ENCODE measurements at regions not wholly inside any gene's neighbourhood (a gene's known extent, or its start where the extent isn't known, plus 50 kb on each side); places are given as distances from the start of the nearest gene placed in this dataset.
"Not testable (repeated sequence)": the region's sequence is repeated elsewhere in the genome, so short reads cannot be mapped to it uniquely, and the experiment has no call there.

DNA sequence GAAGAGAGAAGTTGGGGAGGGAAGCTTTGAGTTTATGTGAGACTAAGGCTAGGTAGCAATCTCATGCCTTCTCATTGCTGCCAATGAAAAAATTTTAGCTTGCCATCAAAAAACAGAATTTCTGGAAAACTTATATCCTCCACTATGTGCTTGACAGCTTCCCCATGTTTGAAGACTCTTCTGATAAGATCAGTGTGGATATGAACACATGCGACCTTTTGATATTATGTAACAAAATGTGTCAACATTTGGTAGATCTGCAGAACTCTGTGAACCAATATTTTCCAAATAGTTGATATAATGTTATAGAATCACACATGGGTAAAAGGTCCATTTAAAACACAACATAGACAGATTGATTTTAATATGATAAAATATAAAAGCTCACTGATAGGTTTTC lies 380.9 kb upstream of the PROK2 start:
- no peak for DNase-seq (ENCODE audit: low read depth in 2 of 2, low spot score in 1 of 2)

DNA sequence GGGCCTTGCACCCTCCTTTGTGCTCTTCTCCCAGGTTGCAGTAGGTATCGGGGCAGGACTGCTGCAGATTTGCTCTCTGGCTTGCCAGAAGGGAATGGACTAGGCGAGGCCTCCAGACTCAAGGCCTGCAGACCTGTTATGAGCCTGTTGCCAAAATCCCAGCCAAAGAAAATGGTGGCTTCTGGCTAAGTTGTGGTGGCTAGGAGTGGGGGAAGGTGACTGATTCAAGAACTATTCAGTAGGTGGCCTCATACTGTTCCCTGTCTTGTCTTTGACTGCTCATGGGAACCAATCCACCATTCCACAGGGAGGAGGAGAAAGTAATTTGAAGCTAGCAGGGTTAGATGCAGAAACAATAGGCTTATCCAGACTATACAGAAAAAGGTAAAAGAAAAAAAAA lies 380.4 kb upstream of the PROK2 start:
- DNase-seq (ENCODE audit: low read depth in 2 of 2, low spot score in 1 of 2): no peak

DNA sequence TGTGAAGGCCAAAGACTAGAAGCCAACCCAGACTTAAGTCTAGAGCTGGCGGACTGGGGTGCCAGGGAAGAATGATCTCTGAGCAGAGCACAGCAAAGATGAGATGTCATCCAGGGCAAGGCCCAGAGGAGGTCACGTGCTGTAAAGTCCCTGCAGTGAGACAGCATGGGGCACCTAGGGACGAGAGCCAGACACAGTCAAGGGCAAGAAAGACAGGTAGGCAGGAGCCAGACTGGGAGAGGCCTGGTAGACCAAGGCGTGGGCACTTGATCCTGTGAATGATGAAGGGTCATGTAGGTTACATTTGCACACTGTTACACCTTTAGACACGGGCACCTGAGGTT lies 379.7 kb upstream of the PROK2 start:
- no peak for DNase-seq (ENCODE audit: low read depth in 2 of 2, low spot score in 1 of 2)

DNA sequence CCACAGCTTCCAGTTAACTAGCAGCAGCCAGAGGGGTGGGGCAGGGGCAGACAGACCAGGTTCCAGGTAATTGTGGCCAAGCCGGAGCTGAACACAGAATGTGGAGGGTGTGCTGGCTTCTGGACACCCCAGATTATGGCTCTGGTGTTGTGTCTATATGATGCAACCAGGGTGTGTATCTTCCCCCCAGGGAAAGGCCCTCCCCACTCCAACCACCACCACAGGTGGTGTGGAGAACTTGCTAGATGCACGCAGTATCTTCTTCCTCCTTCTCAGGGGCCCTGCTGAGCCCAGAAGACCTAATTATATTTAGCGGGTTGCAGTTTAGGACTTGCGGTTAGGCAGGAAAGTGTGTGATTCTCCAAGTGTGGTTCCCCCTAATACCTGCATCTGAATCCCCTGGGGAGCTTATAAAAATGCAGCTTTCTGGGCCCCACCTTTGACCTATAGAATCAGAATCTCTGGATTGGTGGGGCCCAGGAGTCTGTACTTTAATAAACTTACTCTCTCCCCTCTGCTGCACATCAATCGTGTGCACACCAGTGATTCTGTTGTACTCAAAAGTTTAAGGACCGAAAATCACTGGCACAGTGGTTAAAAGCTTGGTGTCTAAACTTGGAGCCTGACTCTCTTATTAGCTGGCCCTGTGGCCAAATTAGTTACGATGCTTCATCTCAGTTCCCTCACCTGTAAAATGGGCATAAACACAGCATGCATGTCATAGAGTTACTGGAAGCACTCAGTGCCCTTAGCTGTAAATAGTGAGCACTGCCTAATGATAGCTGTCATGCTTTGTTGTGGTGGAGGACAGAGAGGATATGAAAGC lies 379.1 kb upstream of the PROK2 start:
- DNase-seq (ENCODE audit: low read depth in 2 of 2, low spot score in 1 of 2): no peak

DNA sequence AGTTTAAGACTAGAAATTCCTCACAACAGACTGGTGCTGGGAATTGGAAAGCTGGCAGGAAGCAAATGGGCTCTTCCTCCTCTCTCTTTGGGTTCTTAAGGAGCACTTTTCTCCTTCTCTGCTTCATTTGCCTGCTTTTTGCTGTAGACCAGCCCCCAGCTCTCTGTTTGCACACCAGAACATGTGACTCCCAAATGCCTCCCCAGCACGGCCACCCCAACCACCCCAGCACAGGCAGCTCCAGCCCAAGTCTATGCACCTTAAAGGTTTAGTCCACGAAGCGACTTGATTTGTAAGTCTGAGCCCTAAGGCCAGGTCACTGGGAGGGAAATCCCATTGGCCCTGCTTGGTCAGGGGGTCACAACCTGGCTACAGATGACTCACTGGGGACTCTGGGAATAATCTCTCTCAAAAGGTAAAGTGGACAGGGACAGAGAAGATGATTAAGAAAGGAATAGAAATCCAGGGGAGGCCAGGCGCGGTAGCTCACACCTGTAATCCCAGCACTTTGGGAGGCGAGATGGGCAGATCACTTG lies 377.8 kb upstream of the PROK2 start:
- DNase-seq (ENCODE audit: low read depth in 2 of 2, low spot score in 1 of 2): no peak

DNA sequence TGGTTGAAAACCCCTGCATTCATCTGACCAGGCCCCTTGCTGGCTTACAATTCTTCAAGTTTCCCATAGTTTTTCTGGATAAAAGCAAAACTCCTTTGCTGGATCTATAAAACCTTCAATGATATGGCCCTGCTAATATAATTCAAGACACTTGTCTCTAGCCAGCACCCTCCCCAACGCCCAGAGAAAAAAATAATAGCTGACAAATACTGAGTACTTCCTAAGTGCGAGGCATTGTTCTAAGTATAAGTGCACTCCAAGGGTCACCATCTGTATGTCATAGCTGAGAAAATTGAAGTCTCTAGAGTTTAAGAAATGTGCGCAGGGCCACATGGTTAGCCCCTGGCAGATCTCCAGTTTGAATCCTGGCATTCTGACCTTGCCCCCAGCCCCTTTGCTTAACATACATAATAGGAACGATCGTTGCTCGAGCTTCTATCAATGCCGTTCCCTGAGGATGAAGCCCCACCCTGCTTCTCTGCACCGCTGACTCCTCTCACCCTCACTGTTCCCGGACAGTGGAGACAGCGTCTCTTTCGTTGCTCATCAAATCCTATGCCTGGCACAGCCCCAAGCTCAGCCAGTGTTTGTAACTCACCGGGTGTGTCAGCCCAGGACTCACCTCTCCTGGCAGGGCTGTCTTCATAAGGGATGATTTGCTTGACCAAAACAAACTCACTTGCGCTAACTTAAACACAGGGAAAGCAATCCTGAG lies 377.1 kb upstream of the PROK2 start:
- no peak for DNase-seq (ENCODE audit: low read depth in 2 of 2, low spot score in 1 of 2)

DNA sequence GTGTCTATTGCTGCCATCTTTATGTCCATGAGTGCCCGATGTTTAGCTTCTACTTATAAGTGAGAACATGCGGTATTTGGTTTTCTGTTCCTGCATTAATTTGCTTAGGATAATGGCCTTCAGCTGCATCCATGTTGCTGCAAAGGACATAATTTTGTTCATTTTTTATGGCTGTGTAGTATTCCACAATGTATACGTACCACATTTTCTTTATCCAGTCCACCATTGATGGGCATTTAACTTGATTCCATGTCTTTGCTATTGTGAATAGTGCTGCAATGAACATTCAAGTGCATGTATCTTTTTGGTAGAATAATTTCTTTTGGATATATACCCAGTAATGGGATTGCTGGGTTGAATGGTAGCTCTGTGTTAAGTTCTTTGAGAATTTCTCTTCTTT lies 376.3 kb upstream of the PROK2 start:
- not testable (repeated sequence) for DNase-seq (ENCODE audit: low read depth in 2 of 2, low spot score in 1 of 2)

DNA sequence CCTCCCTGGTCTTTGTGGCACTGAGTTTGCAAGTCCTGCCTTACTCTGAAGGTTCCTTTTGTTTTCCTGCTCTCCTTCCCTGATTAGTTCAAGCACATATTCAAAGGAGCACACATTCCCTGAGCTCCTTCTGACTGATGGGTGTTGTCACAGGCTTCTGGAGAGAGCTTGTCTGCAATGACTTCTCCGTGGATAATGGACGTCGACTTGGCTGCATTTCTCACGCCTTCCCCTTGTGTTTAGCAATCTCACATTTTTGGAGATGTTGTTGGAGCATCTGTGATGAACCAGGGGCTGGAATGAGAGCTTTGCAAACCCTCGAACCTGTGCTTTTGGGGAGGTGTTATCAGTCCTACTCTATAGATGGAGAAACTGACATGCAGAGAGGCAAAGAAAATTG lies 375.4 kb upstream of the PROK2 start:
- no peak for DNase-seq (ENCODE audit: low read depth in 2 of 2, low spot score in 1 of 2)

DNA sequence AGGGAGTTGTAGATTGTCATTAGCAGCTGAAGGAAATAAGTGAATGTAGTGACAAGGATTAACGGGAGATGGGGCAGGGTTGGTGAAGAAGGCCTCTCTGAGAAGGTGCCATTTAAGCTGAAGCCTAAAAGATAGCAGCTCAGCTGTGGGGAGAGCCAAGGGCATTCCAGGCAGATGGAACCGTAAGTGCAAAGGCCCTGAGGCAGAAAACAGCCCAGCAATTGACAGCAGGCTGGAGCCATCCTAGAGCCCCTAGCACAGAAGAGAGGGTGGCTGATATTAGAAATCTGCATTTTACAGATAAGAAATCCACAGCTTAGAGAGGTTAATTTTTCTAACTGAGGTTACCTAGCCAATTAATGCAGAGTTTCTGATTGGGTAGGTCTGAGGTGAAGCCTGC lies 374.5 kb upstream of the PROK2 start:
- no peak for DNase-seq (ENCODE audit: low read depth in 2 of 2, low spot score in 1 of 2)

DNA sequence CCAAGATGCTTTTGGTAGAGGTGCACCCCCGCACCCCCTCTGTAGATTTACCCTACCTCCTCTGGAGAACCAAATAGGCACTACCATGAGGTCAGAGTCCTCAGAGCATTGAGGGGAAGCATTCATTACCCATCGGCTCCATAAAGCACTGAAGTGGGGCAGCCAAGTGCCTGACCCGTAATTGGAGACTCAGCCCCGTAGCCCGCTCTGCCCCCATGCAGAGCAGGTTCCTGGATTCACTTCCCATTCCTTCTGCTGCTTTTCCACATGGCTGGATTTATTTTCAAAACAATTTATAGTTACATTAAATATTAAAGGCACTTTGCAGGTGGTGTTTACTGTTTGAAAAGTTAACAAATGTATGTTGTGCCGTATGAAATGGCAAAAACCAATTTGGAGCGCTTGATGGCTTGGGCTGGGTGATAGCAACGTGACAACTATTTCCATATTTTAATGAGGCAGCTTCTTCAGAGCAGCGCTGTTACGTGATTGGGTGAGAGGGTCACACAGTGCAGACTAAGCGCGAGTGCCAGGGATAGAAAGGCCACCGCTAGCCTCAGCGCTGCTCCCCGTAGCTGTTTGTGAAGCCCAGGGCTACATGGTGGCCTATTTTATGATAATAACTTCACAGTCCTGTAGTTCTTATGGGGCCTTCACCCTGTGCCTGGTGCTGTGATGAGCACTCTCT lies 373.8 kb upstream of the PROK2 start:
- DNase-seq (ENCODE audit: low read depth in 2 of 2, low spot score in 1 of 2): no peak

DNA sequence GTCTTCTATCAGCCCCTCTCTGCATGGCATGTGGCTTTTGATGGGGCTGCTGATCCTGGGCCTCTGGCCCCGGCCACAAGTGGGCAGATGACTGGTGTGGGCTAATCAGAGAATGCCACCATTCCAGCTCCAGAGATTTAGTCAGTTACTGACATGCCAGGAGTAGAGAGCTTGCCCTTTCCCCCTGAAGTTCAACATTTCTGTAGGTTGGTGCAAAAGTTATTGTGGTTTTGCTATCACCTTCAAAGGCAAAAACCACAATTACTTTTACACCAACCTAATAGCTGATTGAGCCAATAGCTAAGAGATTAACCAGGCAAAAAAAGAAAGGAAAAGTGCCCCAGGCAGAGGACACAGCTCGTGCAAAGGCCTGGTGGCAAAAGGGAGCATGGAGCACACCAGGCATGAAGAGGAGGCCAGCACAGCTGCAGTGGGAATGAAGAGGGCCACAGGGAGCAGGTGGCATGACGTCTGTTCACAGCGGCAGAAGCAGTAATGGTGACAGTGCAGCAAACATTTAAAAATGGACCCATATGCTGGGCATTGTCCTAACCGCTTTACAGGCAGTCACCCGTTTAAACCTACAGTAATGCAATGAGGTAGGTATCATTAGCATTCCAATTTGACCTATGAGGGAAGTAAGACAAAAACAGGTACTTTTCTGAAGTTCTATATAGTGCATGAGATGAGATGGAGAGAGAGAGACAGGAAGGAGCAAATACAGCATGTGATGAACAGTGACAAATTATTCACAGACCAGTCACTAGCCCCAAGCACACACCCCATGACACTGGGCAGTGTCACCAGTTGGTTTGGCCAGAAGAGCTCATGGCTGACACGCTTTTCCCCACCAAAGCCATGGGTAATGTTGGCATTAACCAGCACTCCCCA lies 373.0 kb upstream of the PROK2 start:
- DNase-seq (ENCODE audit: low read depth in 2 of 2, low spot score in 1 of 2): no peak

DNA sequence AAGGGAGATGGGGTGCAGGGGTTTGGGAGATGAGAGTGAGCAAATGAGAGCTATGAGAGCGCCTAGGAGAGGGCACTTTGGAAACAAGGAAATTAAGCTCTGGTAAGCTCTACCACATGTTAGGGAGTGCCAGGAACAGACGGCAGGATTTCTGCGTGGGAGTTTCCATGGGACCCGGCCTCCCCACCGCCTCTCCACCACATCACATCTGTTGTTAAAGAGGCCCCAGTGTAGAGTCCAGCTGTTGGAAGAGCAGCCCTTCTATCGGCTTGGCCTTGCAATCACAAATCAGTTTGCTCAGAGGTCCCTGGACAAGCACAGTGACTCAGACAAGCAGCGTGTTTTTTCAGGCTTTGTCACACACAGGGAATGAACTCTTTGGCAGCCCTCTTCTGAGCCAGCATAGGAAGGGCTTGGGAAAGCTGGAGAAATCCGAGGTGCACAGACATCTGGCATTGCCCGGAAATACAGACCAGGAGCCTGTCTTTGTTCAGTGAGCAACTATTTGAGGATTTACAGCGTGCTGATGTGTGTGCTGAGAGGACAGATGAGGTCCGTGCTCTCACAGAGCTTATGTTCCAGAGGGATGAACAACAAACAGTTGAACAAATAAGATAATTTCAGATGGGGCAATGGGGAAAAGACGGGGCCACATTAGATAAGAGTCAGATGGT lies 370.6 kb upstream of the PROK2 start:
- DNase-seq (ENCODE audit: low read depth in 2 of 2, low spot score in 1 of 2): no peak

DNA sequence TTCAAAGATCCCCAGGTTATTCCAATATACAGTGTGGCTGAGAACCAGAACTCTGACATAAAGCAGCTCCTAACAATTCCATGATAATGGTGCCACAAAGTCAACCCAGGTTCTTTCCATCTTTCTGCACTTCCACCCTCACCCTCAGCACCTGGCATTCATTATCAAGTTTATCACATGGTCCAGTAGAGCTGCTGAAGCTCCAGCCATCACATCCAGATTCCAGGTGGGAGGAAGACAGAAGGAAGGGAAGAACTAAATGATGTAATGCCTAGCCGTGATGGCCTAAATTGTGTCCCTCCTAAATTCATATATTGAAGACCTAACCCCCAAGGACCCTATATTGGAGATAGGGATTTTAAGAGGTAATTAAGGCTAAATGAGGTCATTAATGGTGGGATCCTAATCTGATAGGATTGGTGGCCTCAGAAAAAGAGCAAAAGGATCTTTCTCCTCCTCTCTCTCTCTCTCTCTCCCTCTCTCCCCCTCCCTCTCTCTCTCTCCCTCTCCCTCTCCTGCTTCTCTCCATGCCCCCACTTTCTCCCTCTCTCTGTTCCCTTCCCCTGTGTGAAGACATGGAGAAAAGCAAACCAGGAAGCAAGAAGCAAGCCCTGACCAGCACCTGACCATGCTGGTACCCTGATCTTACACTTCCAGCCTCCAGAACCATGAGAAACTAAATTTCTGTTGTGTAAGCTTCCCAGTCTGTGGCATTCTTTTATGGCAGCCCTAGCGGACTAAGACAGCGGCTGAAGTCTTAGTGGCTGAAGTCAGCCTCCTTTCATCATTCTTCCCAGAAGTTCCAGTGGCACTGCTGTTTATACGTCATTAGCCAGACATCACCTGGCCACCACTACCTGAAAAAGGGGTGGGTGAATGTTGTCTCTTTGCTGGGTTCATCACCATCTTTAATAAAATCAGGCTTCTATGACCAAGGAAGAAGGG lies 369.7 kb upstream of the PROK2 start:
- DNase-seq (ENCODE audit: low read depth in 2 of 2, low spot score in 1 of 2): no peak

DNA sequence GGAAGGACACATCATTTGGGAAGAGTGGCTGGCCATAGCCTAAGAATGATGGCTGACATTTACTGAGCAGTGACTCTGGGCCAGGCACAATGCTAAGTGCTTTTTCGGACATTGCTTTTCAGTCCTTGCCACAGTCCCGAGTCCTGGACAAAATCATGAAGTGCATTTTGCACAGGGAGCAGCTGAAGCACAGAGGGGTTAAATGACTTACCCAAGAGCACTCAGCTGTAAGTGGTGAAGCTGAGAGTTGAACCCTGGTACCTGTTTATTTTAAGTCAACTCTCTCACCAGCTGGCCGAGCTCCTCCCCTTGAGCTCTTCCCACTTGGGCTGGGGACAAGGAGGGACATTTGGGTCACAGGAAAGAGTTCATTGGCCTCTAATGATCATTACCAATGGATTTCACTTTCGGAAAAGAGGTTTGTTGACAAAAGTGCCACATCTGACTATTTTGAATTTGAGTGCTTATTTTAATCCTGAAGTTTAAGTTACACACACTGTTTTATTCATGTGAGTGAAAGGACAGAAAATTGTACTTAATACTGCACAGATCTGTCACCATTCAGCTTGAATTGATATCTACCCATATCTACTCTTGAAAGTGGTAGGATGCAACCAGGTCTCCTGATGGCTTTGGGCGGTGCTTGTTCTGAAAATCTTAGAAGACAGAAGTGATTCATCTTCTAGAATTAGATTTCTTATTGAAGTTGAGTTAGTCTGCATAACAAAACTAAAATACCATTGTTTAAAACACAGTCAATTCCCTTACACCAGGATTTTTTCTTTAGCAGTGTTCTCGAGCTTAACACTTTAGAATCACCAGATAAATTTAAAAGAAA lies 368.7 kb upstream of the PROK2 start:
- no peak for DNase-seq (ENCODE audit: low read depth in 2 of 2, low spot score in 1 of 2)

DNA sequence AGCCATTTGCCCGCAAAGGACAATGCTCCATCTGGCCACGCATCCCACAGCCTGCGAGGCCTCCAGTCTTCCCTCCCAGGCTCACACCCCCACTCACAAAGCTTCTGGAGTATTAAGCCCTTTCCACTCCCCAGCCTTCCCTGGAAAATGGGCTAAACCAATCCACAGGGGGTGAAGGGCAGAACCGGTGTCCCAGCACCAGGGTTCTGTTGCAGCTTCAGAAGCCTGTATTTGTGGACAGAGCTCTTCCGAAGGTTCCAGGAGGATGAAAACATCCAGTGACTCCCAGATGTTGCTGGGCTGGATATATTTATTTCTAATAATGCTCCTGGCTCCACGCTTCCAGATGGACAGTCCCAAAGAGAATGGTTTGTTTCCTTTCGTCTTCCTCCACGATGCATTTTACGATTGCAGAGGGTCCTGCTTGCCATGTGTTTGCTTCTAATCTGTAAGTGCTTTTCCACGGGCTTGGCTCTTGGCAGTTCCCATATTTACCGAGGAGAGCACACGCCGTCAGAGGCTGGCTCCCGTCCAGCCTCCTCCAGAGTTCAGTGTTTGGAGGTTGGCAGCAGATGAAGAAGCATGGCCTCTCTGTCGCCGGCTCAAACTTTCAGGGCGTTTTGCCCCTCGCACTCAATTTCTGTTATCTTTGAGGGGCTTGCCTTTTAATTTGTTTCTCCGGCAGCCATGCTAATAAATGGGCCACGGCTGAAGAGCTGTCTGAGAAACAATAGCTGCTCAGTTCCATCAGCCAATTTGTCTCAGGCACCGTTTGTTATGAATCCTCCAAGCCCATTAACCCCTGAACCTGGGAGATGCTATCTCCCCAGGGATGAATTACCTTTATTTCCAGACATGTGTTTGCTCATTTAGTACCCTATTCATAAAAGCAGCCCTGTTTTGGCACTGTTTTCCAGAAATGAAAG lies 367.9 kb upstream of the PROK2 start:
- DNase-seq (ENCODE audit: low read depth in 2 of 2, low spot score in 1 of 2): no peak

DNA sequence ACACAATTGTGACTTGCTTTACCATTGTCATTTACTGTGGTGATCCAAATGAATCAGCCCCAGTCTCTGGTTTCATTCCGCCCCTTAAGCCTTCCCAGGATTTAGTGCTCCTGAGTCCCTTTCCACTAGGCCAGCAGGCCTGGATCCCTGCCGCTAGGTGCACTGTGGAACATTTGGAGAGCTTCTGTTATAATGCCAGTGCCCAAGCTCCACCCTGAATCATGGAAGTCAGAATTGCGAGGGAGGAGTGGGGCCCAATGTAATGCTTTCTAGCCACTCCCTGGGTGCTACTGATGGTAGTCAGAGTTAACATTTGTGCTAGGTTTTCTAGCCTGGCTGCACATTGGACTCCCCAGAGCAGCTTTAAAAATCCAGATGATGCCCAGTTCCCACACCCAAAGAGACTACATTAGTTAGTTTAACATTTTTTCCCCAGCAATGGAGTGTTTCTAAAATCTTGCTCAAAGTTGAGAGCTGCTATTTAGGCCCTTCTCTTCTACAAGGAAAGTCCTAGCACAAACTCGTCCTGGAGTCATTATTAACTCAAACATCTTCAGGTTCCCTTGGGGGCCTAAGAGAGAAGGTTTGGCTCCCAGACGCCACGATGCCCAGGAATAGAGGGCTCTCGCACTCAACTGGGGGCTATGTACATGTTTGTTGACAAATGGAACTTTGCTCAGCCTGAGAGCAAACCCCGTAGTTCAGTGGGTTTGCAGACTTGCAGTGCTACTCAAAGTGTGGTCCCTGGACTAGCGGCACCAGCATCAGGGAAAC lies 366.7 kb upstream of the PROK2 start:
- DNase-seq (ENCODE audit: low read depth in 2 of 2, low spot score in 1 of 2): no peak

Measured in stimulated activated CD8-positive, alpha-beta memory T cell treated with anti-CD3 and anti-CD28 coated beads, Interleukin-4, amount 100 ng/mL, for 1 hour (primary cell).